Caco-2 (cell line): ENCODE measurements at regions not wholly inside any gene's neighbourhood (a gene's known extent, or its start where the extent isn't known, plus 50 kb on each side); places are given as distances from the start of the nearest gene placed in this dataset.

ENCODE experiments used
- BruUV-seq: library from RNA; stranded (reverse); fragments of 400-500 nt; replicated peaks from 2 replicates; lab custom pipeline; 2021; lab: Mats Ljungman, UMichigan
- CTCF ChIA-PET: fragments of 300-600 bp; sonication (Branson Sonifier 250); formaldehyde crosslinking; loops from one replicate; lab custom pipeline; 2022; ENCODE audit warnings: antibody characterized with exemption; lab: Charles Lee
- POLR2A ChIA-PET: fragments of 300-600 bp; sonication (Branson Sonifier 250); formaldehyde crosslinking; loops from one replicate; lab custom pipeline; 2022; ENCODE audit warnings: antibody characterized with exemption; lab: Charles Lee
- DNase-seq, 2 experiments: peaks; one replicate each; pipeline versions ENCODE4 v3.0.0 to v3.0.0-alpha.2; 2020 to 2022
- H3K27me3 ChIP-seq: replicated peaks from 2 replicates; pipeline ENCODE4 v1.6.0; 2011; ENCODE audit warnings: low read length; ENCODE audit not compliant: control insufficient read depth, insufficient read depth
- H3K36me3 ChIP-seq: 2 replicates; pipeline ENCODE4 v1.5.1; 2011; ENCODE audit warnings: low read length; ENCODE audit not compliant: control insufficient read depth, insufficient read depth
- H3K4me1 ChIP-seq: fragments of 250-450 bp; sonication (Bioruptor Pico); 2 replicates; pipeline ENCODE4 v1.5.1; 2020; ENCODE audit warnings: mild to moderate bottlenecking
- H3K4me3 ChIP-seq: 2 replicates; pipeline ENCODE4 v1.5.1; 2011; ENCODE audit warnings: low read depth, mild to moderate bottlenecking, control low read depth, low read length
- H3K9me3 ChIP-seq: fragments of 250-450 bp; sonication (Bioruptor Pico); 2 replicates; pipeline ENCODE4 v1.5.1; 2020; ENCODE audit warnings: mild to moderate bottlenecking, moderate library complexity
- H3K27ac Mint-ChIP-seq: one replicate; pipeline ENCODE4 v1.8.0; 2022; ENCODE audit warnings: mixed read lengths; ENCODE audit not compliant: unreplicated experiment
- H3K27me3 Mint-ChIP-seq: one replicate; pipeline ENCODE4 v1.8.0; 2022; ENCODE audit warnings: mixed read lengths; ENCODE audit not compliant: insufficient read depth, unreplicated experiment
- H3K36me3 Mint-ChIP-seq: one replicate; pipeline ENCODE4 v1.8.0; 2022; ENCODE audit warnings: mild to moderate bottlenecking, mixed read lengths; ENCODE audit not compliant: insufficient read depth, unreplicated experiment
- H3K4me1 Mint-ChIP-seq: one replicate; pipeline ENCODE4 v1.8.0; 2022; ENCODE audit warnings: low read depth, mixed read lengths; ENCODE audit not compliant: unreplicated experiment
- H3K4me3 Mint-ChIP-seq: one replicate; pipeline ENCODE4 v1.8.0; 2022; ENCODE audit warnings: mild to moderate bottlenecking, moderate library complexity, mixed read lengths; ENCODE audit not compliant: unreplicated experiment
- H3K9me3 Mint-ChIP-seq: one replicate; pipeline ENCODE4 v1.8.0; 2022; ENCODE audit warnings: mixed read lengths; ENCODE audit not compliant: unreplicated experiment
- CTCF ChIP-seq, 2 experiments: fragments of 200-600 bp in 1 of 2; IDR thresholded peaks; 1 replicate in 1 of 2; 2 replicates in 1 of 2; pipeline versions ENCODE4 v1.5.1 to v1.8.0; 2011 to 2022; ENCODE audit warnings: antibody characterized with exemption in 1 of 2, control low read depth in 1 of 2, inconsistent platforms in 1 of 2, low read depth in 1 of 2, low read length in 1 of 2, mild to moderate bottlenecking in 1 of 2, moderate library complexity in 1 of 2; ENCODE audit not compliant: insufficient read depth in 1 of 2, severe bottlenecking in 1 of 2, unreplicated experiment in 1 of 2
- intact Hi-C: fragments of 100-400 bp; cut with micrococcal nuclease; formaldehyde crosslinking; loops from one replicate; pipeline ENCODE4 v1.10.0; 2022; ENCODE audit not compliant: unreplicated experiment

- Histone ChIP-seq H3K9me3 (no peaks in the 10 kb centered on the region), H3K4me1 (peaks cover 36% of the 10 kb centered on the region), H3K4me3 (no peak overlapping the region), H3K36me3 (no peaks in the 10 kb centered on the region), H3K27me3 (no peaks in the 10 kb centered on the region)
- Mint-ChIP-seq H3K4me1 (peaks cover 27% of the 10 kb centered on the region), H3K27me3 (no peaks in the 10 kb centered on the region), H3K27ac (no peak overlapping the region), H3K4me3 (peak overlapping the region; percentile 73), H3K36me3 (no peaks in the 10 kb centered on the region), H3K9me3 (peaks cover 2% of the 10 kb centered on the region)
- BruUV-seq = no TSS peak
- ChIA-PET CTCF (interaction anchor here (1.0 to 1.4 kb wide), 2 partner anchors 40 to 50 kb away, joined by 3 read pairs; no protein-coding TSS in a partner anchor), POLR2A (no interaction called here)
- DNase-seq = no peak
- TF ChIP-seq CTCF (IDR thresholded peaks at IDR 0.05; ENCODE audit: insufficient read depth in 1 of 2, low read depth in 1 of 2, low read length in 1 of 2, severe bottlenecking in 1 of 2, unreplicated experiment in 1 of 2) = no peak
- intact Hi-C loops = loop anchor here (5.0 kb wide), 1 partner anchor 46 kb away; no protein-coding TSS in a partner anchor
Measured at GRCh38 chr2:47272905-47273758, 96.0 kb upstream of the EPCAM start.

GRCh38 chr2:47272031-47272864 lies 95.9 kb upstream of the CALM2 start:
- Histone ChIP-seq H3K36me3 (no peaks in the 10 kb centered on the region), H3K9me3 (no peaks in the 10 kb centered on the region), H3K4me3 (peak overlapping the region; percentile 14), H3K27me3 (no peaks in the 10 kb centered on the region), H3K4me1 (peaks cover 36% of the 10 kb centered on the region)
- POLR2A ChIA-PET = no interaction called here
- intact Hi-C loops = loop anchor here (5.0 kb wide), 1 partner anchor 45 kb away; no protein-coding TSS in a partner anchor
- peak; percentile 66 to 77 for DNase-seq
- no TSS peak for BruUV-seq
- Mint-ChIP-seq H3K27ac (peak overlapping the region; percentile 69), H3K27me3 (no peaks in the 10 kb centered on the region), H3K4me3 (peak overlapping the region; percentile 73), H3K36me3 (no peaks in the 10 kb centered on the region), H3K9me3 (no peaks in the 10 kb centered on the region), H3K4me1 (peaks cover 27% of the 10 kb centered on the region)
- TF ChIP-seq CTCF (IDR thresholded peaks at IDR 0.05; ENCODE audit: insufficient read depth in 1 of 2, low read depth in 1 of 2, low read length in 1 of 2, severe bottlenecking in 1 of 2, unreplicated experiment in 1 of 2) = peak; percentile 60 to 75
- CTCF ChIA-PET = interaction anchor here (1.4 kb wide), 1 partner anchor 51 kb away, joined by 3 read pairs; no protein-coding TSS in a partner anchor
